ENCODE measurements at regions not wholly inside any gene's neighbourhood (a gene's known extent, or its start where the extent isn't known, plus 50 kb on each side); places are given as distances from the start of the nearest gene placed in this dataset.

GRCh38 chr5:142222225-142222865 lies 102.5 kb downstream of the SPRY4 start:
- no peak for TF ChIP-seq EZH2phosphoT487 (IDR thresholded peaks at IDR 0.05; ENCODE audit: low read depth)
- TF ChIP-seq CTCF (IDR thresholded peaks at IDR 0.05; ENCODE audit: low read depth, low read length): no peak

All from OCI-LY3 (cell line).